ENCODE measurements at regions not wholly inside any gene's neighbourhood (a gene's known extent, or its start where the extent isn't known, plus 50 kb on each side); places are given as distances from the start of the nearest gene placed in this dataset.

GRCh38 chr13:53104136-53104535 is 75.5 kb downstream of the OLFM4 start:
- TF ChIP-seq CTCF (IDR thresholded peaks at IDR 0.05; ENCODE audit: low read depth, low read length, poor library complexity, severe bottlenecking) (no peak), EZH2phosphoT487 (IDR thresholded peaks at IDR 0.05; ENCODE audit: borderline replicate concordance, low read length) (no peak)
